ENCODE measurements at regions not wholly inside any gene's neighbourhood (a gene's known extent, or its start where the extent isn't known, plus 50 kb on each side); places are given as distances from the start of the nearest gene placed in this dataset.
"Not testable (repeated sequence)": the region's sequence is repeated elsewhere in the genome, so short reads cannot be mapped to it uniquely, and the experiment has no call there.

DNA sequence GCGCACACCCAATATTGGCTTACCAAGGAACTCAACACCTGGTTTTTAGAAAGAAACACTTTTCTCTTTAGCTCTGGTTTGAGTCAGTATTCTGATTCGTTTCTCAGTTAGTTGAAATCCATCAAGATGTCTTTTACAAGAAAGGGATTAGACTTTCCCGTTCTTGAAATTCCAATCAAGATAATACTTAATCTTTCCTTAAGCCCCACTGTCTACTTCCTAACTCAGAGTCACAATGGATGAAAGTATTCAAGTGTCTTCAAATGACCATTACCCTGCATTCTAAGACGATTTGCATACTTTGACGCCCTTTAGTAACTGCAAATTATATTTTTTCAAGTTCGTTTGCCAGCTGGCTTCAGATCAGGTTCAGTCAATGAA lies 189.8 kb downstream of the USP22 start (continued):
- TF ChIP-seq, protein P1, sequence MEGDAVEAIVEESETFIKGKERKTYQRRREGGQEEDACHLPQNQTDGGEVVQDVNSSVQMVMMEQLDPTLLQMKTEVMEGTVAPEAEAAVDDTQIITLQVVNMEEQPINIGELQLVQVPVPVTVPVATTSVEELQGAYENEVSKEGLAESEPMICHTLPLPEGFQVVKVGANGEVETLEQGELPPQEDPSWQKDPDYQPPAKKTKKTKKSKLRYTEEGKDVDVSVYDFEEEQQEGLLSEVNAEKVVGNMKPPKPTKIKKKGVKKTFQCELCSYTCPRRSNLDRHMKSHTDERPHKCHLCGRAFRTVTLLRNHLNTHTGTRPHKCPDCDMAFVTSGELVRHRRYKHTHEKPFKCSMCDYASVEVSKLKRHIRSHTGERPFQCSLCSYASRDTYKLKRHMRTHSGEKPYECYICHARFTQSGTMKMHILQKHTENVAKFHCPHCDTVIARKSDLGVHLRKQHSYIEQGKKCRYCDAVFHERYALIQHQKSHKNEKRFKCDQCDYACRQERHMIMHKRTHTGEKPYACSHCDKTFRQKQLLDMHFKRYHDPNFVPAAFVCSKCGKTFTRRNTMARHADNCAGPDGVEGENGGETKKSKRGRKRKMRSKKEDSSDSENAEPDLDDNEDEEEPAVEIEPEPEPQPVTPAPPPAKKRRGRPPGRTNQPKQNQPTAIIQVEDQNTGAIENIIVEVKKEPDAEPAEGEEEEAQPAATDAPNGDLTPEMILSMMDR (IDR thresholded peaks at IDR 0.05 in 2 of 3, conservative IDR thresholded peaks at IDR 0.05 in 1 of 3; ENCODE audit: borderline replicate concordance in 1 of 3, insufficient read depth in 1 of 3, low read depth in 2 of 3, low read length in 2 of 3): no peak
- TF ChIP-seq MAX (IDR thresholded peaks at IDR 0.05) (no peak), FOSL1 (IDR thresholded peaks at IDR 0.05; ENCODE audit: low read depth) (no peak), ZFX (IDR thresholded peaks at IDR 0.05) (no peak)

GRCh38 chr17:20855910-20856470 lies 186.8 kb downstream of the USP22 start:
- DNase-seq (ENCODE audit: low read depth, low spot score); H3K27me3 ChIP-seq (ENCODE audit: insufficient read depth, low read length); H3K36me3 ChIP-seq (ENCODE audit: control insufficient read depth in 1 of 2, insufficient read depth in 2 of 2, low read length in 2 of 2); POLR2A ChIA-PET; H3K79me2 ChIP-seq (ENCODE audit: insufficient read depth, low read length); H3K4me3 ChIP-seq (replicated peaks in 1 of 2; ENCODE audit: low read depth in 1 of 2, low read length in 2 of 2); H2AFZ ChIP-seq (ENCODE audit: low read depth, low read length, poor library complexity, severe bottlenecking); H3K9me3 ChIP-seq (ENCODE audit: control insufficient read depth in 1 of 2, insufficient read depth in 1 of 2, low read depth in 1 of 2, low read length in 2 of 2); H3K27ac ChIP-seq (ENCODE audit: low read depth, low read length); intact Hi-C loops (cut with micrococcal nuclease); BruUV-seq (replicated peaks); H3K9me2 ChIP-seq (ENCODE audit: insufficient read depth); H3K9ac ChIP-seq (ENCODE audit: low read length); ATAC-seq; RAD21 ChIA-PET (ENCODE audit: low non-redundant PET in 1 of 2, low total read pairs in 2 of 2, uncharacterized antibody in 2 of 2, unreplicated experiment in 2 of 2); H3K4me1 ChIP-seq (ENCODE audit: control insufficient read depth in 1 of 2, insufficient read depth in 2 of 2, low read length in 2 of 2); H4K20me1 ChIP-seq (ENCODE audit: insufficient read depth); H3K4me2 ChIP-seq (ENCODE audit: low read length): not testable (repeated sequence)
- CTCF ChIA-PET: interaction anchor here (0.7 to 1.0 kb wide), 2 partner anchors 55 to 137 kb away, joined by 3 read pairs; no protein-coding TSS in a partner anchor

DNA sequence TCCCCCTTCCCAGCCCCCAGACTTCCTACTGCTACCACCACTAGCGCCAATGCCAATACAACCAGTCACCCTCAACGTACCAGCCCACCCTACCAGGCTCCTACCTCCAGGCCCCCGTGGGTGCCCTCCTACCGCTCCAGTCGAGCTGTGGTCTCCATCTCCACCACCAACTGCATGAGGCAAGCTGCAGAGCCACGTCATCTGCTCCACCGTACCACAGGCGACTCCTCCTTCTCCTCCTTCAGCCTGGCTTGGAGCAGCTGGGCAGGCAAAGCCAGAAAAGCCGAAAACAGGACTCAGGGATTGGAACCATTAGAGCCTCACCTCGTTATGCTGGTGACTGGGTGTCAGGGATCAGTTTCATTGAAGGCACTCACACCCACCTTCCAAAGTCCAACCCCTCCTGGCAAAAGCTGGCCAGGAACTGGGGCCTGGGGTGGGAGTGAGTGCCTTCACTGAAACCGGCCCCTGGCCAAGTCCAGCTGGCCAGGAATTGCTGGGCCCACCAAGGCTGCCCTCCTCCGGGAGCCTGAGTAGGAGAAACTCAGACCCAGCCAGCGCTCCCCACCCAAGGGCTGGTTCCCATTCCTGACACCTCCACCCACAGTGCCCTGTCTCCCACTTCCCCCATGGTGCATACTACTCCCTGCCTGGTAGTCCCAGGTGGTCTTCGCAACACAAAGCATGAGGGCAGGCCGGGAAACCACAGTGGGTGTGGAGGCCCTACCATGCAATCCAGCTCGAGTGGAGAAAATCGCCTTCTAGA lies 176.2 kb downstream of the USP22 start:
- H3K4me2 ChIP-seq (ENCODE audit: low read length); POLR2A ChIA-PET; H3K9ac ChIP-seq (ENCODE audit: low read length): not testable (repeated sequence)

GRCh38 chr17:20867436-20867937 lies 175.3 kb downstream of the USP22 start:
- H3K27ac ChIP-seq (ENCODE audit: low read depth, low read length); RAD21 ChIA-PET (ENCODE audit: low non-redundant PET in 1 of 2, low total read pairs in 2 of 2, uncharacterized antibody in 2 of 2, unreplicated experiment in 2 of 2); ATAC-seq; H3K9me3 ChIP-seq (ENCODE audit: control insufficient read depth in 1 of 2, insufficient read depth in 1 of 2, low read depth in 1 of 2, low read length in 2 of 2); H3K9me2 ChIP-seq (ENCODE audit: insufficient read depth); H3K27me3 ChIP-seq (ENCODE audit: insufficient read depth, low read length); DNase-seq (ENCODE audit: low read depth, low spot score); BruUV-seq (replicated peaks); H3K4me3 ChIP-seq (replicated peaks in 1 of 2; ENCODE audit: low read depth in 1 of 2, low read length in 2 of 2); H2AFZ ChIP-seq (ENCODE audit: low read depth, low read length, poor library complexity, severe bottlenecking); H3K9ac ChIP-seq (ENCODE audit: low read length); H3K4me2 ChIP-seq (ENCODE audit: low read length); H3K36me3 ChIP-seq (ENCODE audit: control insufficient read depth in 1 of 2, insufficient read depth in 2 of 2, low read length in 2 of 2); H3K4me1 ChIP-seq (ENCODE audit: control insufficient read depth in 1 of 2, insufficient read depth in 2 of 2, low read length in 2 of 2); intact Hi-C loops (cut with micrococcal nuclease); POLR2A ChIA-PET; CTCF ChIA-PET; H3K79me2 ChIP-seq (ENCODE audit: insufficient read depth, low read length); H4K20me1 ChIP-seq (ENCODE audit: insufficient read depth): not testable (repeated sequence)

More for the DNA sequence above, 176.2 kb downstream of the USP22 start:
- H3K9me3 ChIP-seq (ENCODE audit: control insufficient read depth in 1 of 2, insufficient read depth in 1 of 2, low read depth in 1 of 2, low read length in 2 of 2); H4K20me1 ChIP-seq (ENCODE audit: insufficient read depth); H3K79me2 ChIP-seq (ENCODE audit: insufficient read depth, low read length); H3K27me3 ChIP-seq (ENCODE audit: insufficient read depth, low read length); H2AFZ ChIP-seq (ENCODE audit: low read depth, low read length, poor library complexity, severe bottlenecking); H3K4me3 ChIP-seq (replicated peaks in 1 of 2; ENCODE audit: low read depth in 1 of 2, low read length in 2 of 2); intact Hi-C loops (cut with micrococcal nuclease); BruUV-seq (replicated peaks); RAD21 ChIA-PET (ENCODE audit: low non-redundant PET in 1 of 2, low total read pairs in 2 of 2, uncharacterized antibody in 2 of 2, unreplicated experiment in 2 of 2); H3K9me2 ChIP-seq (ENCODE audit: insufficient read depth); H3K36me3 ChIP-seq (ENCODE audit: control insufficient read depth in 1 of 2, insufficient read depth in 2 of 2, low read length in 2 of 2); CTCF ChIA-PET; H3K27ac ChIP-seq (ENCODE audit: low read depth, low read length); ATAC-seq; DNase-seq (ENCODE audit: low read depth, low spot score); H3K4me1 ChIP-seq (ENCODE audit: control insufficient read depth in 1 of 2, insufficient read depth in 2 of 2, low read length in 2 of 2): not testable (repeated sequence)

Data from HCT116 (cell line).